ENCODE measurements at regions not wholly inside any gene's neighbourhood (a gene's known extent, or its start where the extent isn't known, plus 50 kb on each side); places are given as distances from the start of the nearest gene placed in this dataset.
"Not testable (repeated sequence)": the region's sequence is repeated elsewhere in the genome, so short reads cannot be mapped to it uniquely, and the experiment has no call there.

DNA sequence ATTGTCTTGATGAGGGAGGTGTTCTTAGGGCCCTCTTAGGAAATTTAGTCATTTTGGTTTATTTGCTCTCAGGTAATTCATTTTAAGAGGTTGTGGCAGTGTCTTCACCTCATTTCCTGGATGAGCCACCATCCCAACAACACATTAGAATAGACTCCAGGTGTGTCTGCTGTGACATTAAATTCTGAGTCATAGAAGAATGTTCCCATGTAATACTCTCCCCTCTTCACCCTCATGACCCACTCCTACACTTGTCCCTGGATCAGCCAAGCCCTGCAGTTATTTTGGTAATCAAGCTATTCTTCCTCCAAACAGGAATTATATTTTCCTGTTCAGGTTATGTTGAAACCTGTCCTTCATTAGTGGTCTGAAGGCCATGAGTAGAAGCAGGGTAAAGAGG is 944.1 kb downstream of the SORCS3 start:
- Histone ChIP-seq H3K27me3 (replicated peaks; ENCODE audit: insufficient read depth) (no peaks in the 10 kb centered on the region), H3K36me3 (no peaks in the 10 kb centered on the region), H3K9me3 (no peaks in the 10 kb centered on the region), H3K4me3 (no peak overlapping the region), H3K4me1 (replicated peaks) (no peaks in the 10 kb centered on the region), H3K27ac (no peak overlapping the region)
- TF ChIP-seq POLR2AphosphoS5 (IDR thresholded peaks at IDR 0.05) (no peak), POLR2A (IDR thresholded peaks at IDR 0.05) (no peak)
- TF ChIP-seq, protein P1, sequence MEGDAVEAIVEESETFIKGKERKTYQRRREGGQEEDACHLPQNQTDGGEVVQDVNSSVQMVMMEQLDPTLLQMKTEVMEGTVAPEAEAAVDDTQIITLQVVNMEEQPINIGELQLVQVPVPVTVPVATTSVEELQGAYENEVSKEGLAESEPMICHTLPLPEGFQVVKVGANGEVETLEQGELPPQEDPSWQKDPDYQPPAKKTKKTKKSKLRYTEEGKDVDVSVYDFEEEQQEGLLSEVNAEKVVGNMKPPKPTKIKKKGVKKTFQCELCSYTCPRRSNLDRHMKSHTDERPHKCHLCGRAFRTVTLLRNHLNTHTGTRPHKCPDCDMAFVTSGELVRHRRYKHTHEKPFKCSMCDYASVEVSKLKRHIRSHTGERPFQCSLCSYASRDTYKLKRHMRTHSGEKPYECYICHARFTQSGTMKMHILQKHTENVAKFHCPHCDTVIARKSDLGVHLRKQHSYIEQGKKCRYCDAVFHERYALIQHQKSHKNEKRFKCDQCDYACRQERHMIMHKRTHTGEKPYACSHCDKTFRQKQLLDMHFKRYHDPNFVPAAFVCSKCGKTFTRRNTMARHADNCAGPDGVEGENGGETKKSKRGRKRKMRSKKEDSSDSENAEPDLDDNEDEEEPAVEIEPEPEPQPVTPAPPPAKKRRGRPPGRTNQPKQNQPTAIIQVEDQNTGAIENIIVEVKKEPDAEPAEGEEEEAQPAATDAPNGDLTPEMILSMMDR (IDR thresholded peaks at IDR 0.05), result no peak
- intact Hi-C loops (cut with DNase I), result no loop called here
- DNase-seq (ENCODE audit: low spot score), result no peak

DNA sequence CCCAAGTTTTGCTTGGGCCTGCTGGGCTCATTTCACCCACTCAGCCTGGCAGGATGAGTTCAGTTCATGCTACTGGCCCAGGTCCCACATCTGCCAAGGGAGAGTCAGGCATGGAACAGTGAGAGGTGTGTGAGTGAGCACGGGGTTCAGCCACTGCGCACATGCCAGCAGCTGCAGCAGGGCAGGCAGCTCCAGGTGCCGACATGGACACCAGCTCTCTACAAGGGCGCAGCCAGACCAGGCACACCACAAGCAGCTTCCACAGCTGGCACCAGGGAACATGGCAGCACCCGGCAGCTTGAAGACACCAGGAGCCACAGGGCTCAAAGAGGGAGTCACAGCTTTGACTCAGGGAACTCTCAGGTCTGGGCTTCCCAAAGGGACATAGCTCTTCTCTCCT is 938.0 kb downstream of the SORCS3 start:
- WGBS, result 99% methylated on average over 5 of the region's 5 CpGs
- Histone ChIP-seq H3K4me1 (replicated peaks) (no peaks in the 10 kb centered on the region), H3K27ac (no peak overlapping the region), H3K36me3 (no peaks in the 10 kb centered on the region), H3K27me3 (replicated peaks; ENCODE audit: insufficient read depth) (no peaks in the 10 kb centered on the region), H3K9me3 (no peaks in the 10 kb centered on the region), H3K4me3 (no peak overlapping the region)
- DNase-seq (ENCODE audit: low spot score), result no peak
- TF ChIP-seq POLR2A (IDR thresholded peaks at IDR 0.05) (no peak), POLR2AphosphoS5 (IDR thresholded peaks at IDR 0.05) (no peak)
- TF ChIP-seq, protein P1 (IDR thresholded peaks at IDR 0.05), result no peak
- intact Hi-C loops (cut with DNase I), result no loop called here

DNA sequence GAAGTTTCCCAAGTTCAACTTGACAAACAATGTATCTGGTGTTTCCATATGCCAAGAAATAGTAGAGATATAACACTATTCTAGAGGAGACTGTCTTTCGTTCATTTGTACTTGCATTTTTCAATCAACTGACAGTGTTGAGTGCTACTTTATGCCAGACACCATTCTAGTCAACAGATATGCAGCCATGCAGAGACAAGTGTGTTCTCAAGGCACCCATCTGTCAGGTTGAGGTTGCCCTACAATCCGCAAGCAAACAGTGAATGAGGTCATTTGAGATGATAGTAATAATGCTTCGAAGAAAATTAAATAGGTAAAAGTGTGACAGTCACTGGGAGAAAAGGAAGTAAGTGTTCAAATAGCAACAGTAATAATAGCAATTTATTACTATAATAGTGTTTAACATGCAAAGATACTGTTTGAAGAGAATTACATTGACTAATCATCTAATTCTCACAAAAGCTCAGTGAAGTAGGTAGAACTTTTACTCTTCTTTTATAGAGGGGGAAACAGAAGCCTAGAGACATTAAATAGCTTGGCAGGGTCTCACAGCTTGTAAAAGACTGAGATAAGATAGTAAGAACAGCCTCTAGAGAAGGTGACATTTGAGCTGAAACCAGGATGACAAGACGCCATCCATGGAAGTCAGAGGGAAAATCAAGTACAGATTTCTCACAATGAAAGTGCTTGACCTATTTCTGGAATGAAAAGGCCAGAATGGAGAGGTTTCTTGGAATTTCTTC is 936.9 kb downstream of the SORCS3 start:
- DNase-seq (ENCODE audit: low spot score), result no peak
- Histone ChIP-seq H3K9me3 (no peaks in the 10 kb centered on the region), H3K36me3 (no peaks in the 10 kb centered on the region), H3K27ac (no peak overlapping the region), H3K4me3 (no peak overlapping the region), H3K27me3 (replicated peaks; ENCODE audit: insufficient read depth) (no peaks in the 10 kb centered on the region), H3K4me1 (replicated peaks) (no peaks in the 10 kb centered on the region)
- intact Hi-C loops (cut with DNase I), result no loop called here
- 66% methylated on average over 4 of the region's 4 CpGs for WGBS
- TF ChIP-seq, protein P1 (IDR thresholded peaks at IDR 0.05), result no peak
- TF ChIP-seq POLR2AphosphoS5 (IDR thresholded peaks at IDR 0.05) (no peak), POLR2A (IDR thresholded peaks at IDR 0.05) (no peak)

DNA sequence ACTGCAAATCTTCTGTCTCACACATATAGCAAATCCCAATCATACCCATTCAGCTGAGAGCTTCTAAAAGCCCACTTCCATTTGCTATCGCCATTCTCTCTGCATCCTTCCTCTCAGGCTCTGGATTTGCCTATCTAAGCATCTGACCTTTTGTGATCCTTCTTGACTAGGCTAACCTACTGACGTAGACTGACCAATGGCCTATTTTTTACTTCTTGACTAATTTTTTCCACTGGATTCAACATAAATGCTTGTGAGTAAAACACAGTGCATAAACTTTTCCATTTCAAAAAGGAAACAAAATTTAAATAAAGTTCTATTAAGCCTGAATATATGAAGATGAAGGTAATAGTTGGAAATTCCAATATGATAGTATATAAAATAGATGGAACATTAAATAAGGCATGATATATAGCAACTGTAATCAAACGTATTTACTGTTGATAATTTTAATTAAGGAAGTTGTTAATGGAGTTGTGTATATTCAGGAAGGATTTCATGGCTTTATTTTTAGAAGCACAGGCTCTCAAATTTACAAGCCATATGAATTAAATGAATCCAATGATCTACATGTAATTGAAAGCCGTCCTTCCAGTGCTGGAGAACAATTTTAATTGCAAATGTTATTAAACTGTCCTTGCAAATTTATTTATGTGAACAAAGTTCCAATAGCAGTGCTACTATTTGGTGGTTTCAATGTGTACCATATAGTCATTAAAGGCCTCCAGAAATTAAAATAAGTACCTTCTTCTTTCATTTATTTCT is 918.4 kb downstream of the SORCS3 start:
- TF ChIP-seq, protein P1 (IDR thresholded peaks at IDR 0.05), result no peak
- no peak for TF ChIP-seq POLR2AphosphoS5 (IDR thresholded peaks at IDR 0.05)
- no peak for TF ChIP-seq POLR2A (IDR thresholded peaks at IDR 0.05)
- 76% methylated on average over 4 of the region's 4 CpGs for WGBS
- no peaks in the 10 kb centered on the region for H3K9me3 ChIP-seq

DNA sequence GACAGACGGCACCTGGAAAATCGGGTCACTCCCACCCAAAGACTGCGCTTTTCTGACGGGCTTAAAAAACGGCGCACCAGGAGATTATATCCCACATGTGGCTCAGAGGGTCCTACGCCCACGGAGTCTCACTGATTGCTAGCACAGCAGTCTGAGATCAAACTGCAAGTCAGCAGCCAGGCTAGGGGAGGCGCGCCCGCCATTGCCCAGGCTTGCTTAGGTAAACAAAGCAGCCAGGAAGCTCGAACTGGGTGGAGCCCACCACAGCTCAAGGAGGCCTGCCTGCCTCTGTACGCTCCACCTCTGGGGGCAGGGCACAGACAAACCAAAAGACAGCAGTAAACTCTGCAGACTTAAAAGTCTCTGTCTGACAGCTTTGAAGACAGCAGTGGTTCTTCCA is 909.4 kb downstream of the SORCS3 start:
- H3K27me3 ChIP-seq (replicated peaks; ENCODE audit: insufficient read depth); H3K9me3 ChIP-seq; DNase-seq (ENCODE audit: low spot score); H3K4me3 ChIP-seq; H3K27ac ChIP-seq; H3K36me3 ChIP-seq; intact Hi-C loops (cut with DNase I); H3K4me1 ChIP-seq (replicated peaks): not testable (repeated sequence)
- 72% methylated on average over 13 of the region's 13 CpGs for WGBS

More for the DNA sequence above, 918.4 kb downstream of the SORCS3 start:
- H3K27ac ChIP-seq, result no peak overlapping the region
- no peaks in the 10 kb centered on the region for H3K4me1 ChIP-seq (replicated peaks)
- H3K36me3 ChIP-seq, result no peaks in the 10 kb centered on the region
- DNase-seq (ENCODE audit: low spot score), result no peak
- no peaks in the 10 kb centered on the region for H3K27me3 ChIP-seq (replicated peaks; ENCODE audit: insufficient read depth)
- intact Hi-C loops (cut with DNase I), result no loop called here
- no peak overlapping the region for H3K4me3 ChIP-seq
